ENCODE measurements at regions not wholly inside any gene's neighbourhood (a gene's known extent, or its start where the extent isn't known, plus 50 kb on each side); places are given as distances from the start of the nearest gene placed in this dataset.

GRCh38 chr4:164551713-164552040, 202.3 kb upstream of the SMIM31 start:
- H4K5ac ChIP-seq (ENCODE audit: insufficient read length, low read depth, low read length) = no peak overlapping the region
- ChIA-PET CTCF (ENCODE audit: partially characterized antibody) (no interaction called here), POLR2A (ENCODE audit: partially characterized antibody) (no interaction called here)
- no peak overlapping the region for H3K4me2 ChIP-seq (ENCODE audit: insufficient read depth in 1 of 2, low read depth in 2 of 2, low read length in 2 of 2)
- peak overlapping the region; percentile 95 for H2AFZ ChIP-seq (ENCODE audit: low read length)
- H2BK120ac ChIP-seq (replicated peaks; ENCODE audit: low read depth, low read length) = no peak overlapping the region
- no peak overlapping the region for H4K8ac ChIP-seq (ENCODE audit: extremely low read depth, insufficient read depth, low read length)
- DNase-seq (ENCODE audit: low read depth in 1 of 2, low spot score in 2 of 2) = no peak
- H3K79me1 ChIP-seq (ENCODE audit: low read depth, low read length) = no peaks in the 10 kb centered on the region
- H3K14ac ChIP-seq (ENCODE audit: insufficient read length) = no peak overlapping the region
- TF ChIP-seq ASH2L (IDR thresholded peaks at IDR 0.05; ENCODE audit: low read length) (no peak), TEAD4 (IDR thresholded peaks at IDR 0.05; ENCODE audit: low read depth, low read length) (no peak), POLR2A (IDR thresholded peaks at IDR 0.05; ENCODE audit: control extremely low read depth in 1 of 2, low read depth in 2 of 2, low read length in 2 of 2) (no peak), RFX5 (IDR thresholded peaks at IDR 0.05; ENCODE audit: borderline replicate concordance, low read depth, low read length) (no peak), SIX5 (IDR thresholded peaks at IDR 0.05; ENCODE audit: low read depth, low read length) (no peak), SIN3A (conservative IDR thresholded peaks at IDR 0.05 in 1 of 2, IDR thresholded peaks at IDR 0.05 in 1 of 2; ENCODE audit: low read depth in 1 of 2, low read length in 2 of 2) (no peak), MAX (IDR thresholded peaks at IDR 0.05) (no peak), BCL11A (IDR thresholded peaks at IDR 0.05; ENCODE audit: low read depth in 2 of 2, low read length in 2 of 2) (no peak), CTCF (IDR thresholded peaks at IDR 0.05; ENCODE audit: control extremely low read depth in 1 of 3, insufficient read depth in 1 of 3, low read depth in 1 of 3, low read length in 3 of 3) (no peak), CHD2 (IDR thresholded peaks at IDR 0.05; ENCODE audit: low read length) (no peak), GTF2F1 (IDR thresholded peaks at IDR 0.05; ENCODE audit: borderline replicate concordance, low read depth, low read length) (no peak), TAF1 (IDR thresholded peaks at IDR 0.05; ENCODE audit: low read depth, low read length) (no peak)
- no peaks in the 10 kb centered on the region for H3K27me3 ChIP-seq (replicated peaks in 1 of 4; ENCODE audit: control insufficient read depth in 3 of 4, extremely low read depth in 1 of 4, insufficient read depth in 3 of 4, low read length in 3 of 4)
- peak overlapping the region; percentile 59 for H4K91ac ChIP-seq (replicated peaks; ENCODE audit: insufficient read length, low read length)
- no peaks in the 10 kb centered on the region for H4K20me1 ChIP-seq (replicated peaks in 1 of 2; ENCODE audit: control insufficient read depth in 1 of 2, insufficient read depth in 2 of 2, low read length in 2 of 2)
- no peak overlapping the region for H3K27ac ChIP-seq (ENCODE audit: low read depth, low read length)
- H3K4me3 ChIP-seq (ENCODE audit: extremely low read depth in 1 of 4, insufficient read depth in 2 of 4, low read depth in 3 of 4, low read length in 4 of 4) = no peak overlapping the region
- no peaks in the 10 kb centered on the region for H3K36me3 ChIP-seq (ENCODE audit: control insufficient read depth in 2 of 4, insufficient read depth in 4 of 4, low read length in 3 of 4)
- H3K4me1 ChIP-seq (replicated peaks in 1 of 4; ENCODE audit: control insufficient read depth in 3 of 4, insufficient read depth in 4 of 4, low read length in 3 of 4) = peaks cover 0 to 2% (median 0%) of the 10 kb centered on the region in 4 experiments; a peak in 1 of 7 replicates
- H3K4ac ChIP-seq (replicated peaks; ENCODE audit: insufficient read length, low read depth, low read length) = no peak overlapping the region
- no peaks in the 10 kb centered on the region for H3K9me3 ChIP-seq (ENCODE audit: insufficient read depth in 2 of 2, low read depth in 1 of 2, low read length in 1 of 2)
- H3K56ac ChIP-seq (replicated peaks; ENCODE audit: insufficient read length, low read depth, low read length) = no peak overlapping the region
- H3K18ac ChIP-seq (ENCODE audit: extremely low read depth, low read length) = no peak overlapping the region
- H3K79me2 ChIP-seq (ENCODE audit: control insufficient read depth in 1 of 2, insufficient read depth in 2 of 2, low read length in 2 of 2) = no peaks in the 10 kb centered on the region
- H2BK15ac ChIP-seq (ENCODE audit: low read length) = no peak overlapping the region
- H2BK5ac ChIP-seq (ENCODE audit: low read depth, low read length) = no peak overlapping the region
- H2AK5ac ChIP-seq (ENCODE audit: low read depth, low read length) = no peak overlapping the region
- WGBS, 2 experiments (ENCODE audit: extremely low coverage in 1 of 2, insufficient coverage in 1 of 2, insufficient read length in 1 of 2, insufficient replicate concordance in 2 of 2, low coverage in 1 of 2, low lambda C conversion rate in 2 of 2, missing lambda C conversion rate in 1 of 2) = 87% methylated on average over 4 of the region's 4 CpGs; no CpG with 5 or more reads in 1 of the 2 experiments
- no peak overlapping the region for H3K9ac ChIP-seq (replicated peaks in 1 of 4; ENCODE audit: extremely low read depth in 1 of 4, low read depth in 3 of 4, low read length in 3 of 4)
- 0 out of 2 replicates have a peak overlapping the region, but pooled peaks have one; percentile 27 for H2BK12ac ChIP-seq (ENCODE audit: low read depth, low read length)
- no peak for FAIRE-seq
- no peak overlapping the region for H3K23ac ChIP-seq (ENCODE audit: insufficient read length)
- H2BK20ac ChIP-seq (ENCODE audit: low read length) = no peak overlapping the region
- no peaks in the 10 kb centered on the region for H3K23me2 ChIP-seq (ENCODE audit: low read depth, low read length)

Data from H1 (cell line).